ENCODE measurements at regions not wholly inside any gene's neighbourhood (a gene's known extent, or its start where the extent isn't known, plus 50 kb on each side); places are given as distances from the start of the nearest gene placed in this dataset.

DNA sequence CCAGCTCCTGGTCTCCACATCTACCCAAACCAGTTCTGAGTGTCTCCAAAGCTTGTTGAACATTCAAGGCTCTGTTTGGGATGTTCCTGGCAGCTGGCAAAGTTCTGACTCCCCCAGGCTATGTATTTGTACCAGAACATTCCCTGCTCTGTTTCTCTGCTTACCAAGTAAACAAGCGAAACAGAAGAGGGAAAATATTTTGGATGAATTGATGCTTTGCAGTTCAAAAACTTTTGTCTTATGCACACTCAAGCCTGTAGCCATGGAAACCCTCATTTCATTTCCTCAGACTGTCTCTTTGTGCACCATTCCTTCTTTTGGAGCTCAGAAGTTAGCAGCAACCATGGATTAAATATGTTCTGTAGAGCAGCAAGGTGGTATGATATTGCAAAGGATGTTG lies 145.8 kb downstream of the ACTL7B start:
- no peak for ATAC-seq
- Mint-ChIP-seq H3K27ac (no peak overlapping the region), H3K36me3 (ENCODE audit: low read depth) (no peaks in the 10 kb centered on the region), H3K27me3 (no peaks in the 10 kb centered on the region), H3K9me3 (peaks cover 4% of the 10 kb centered on the region), H3K4me1 (no peaks in the 10 kb centered on the region), H3K4me3 (no peak overlapping the region)
- no peak for DNase-seq

DNA sequence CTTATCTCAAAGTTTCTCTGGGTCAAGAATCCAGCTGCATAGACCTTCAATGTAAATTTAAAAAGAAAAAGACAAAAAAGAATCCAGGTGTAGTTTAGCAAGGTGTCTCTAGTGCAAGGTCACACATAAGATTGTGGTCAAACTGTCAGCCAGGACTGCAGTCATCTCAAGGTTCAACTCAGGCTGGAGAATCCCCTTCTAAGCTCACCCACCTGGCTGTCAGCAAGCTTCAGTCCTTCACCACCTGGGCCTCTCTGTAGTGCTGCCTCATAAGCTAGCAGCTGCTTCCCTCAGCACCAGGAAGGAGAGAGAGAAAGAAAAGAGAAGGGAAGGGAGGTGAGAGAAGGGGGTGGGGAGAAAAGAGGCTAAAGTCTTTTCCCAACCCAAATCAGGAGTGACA lies 146.7 kb downstream of the ACTL7B start:
- Mint-ChIP-seq H3K4me3 (no peak overlapping the region), H3K27ac (no peak overlapping the region), H3K4me1 (no peaks in the 10 kb centered on the region), H3K36me3 (ENCODE audit: low read depth) (no peaks in the 10 kb centered on the region), H3K27me3 (no peaks in the 10 kb centered on the region), H3K9me3 (peaks cover 4% of the 10 kb centered on the region)
- DNase-seq (no peak), ATAC-seq (no peak)

DNA sequence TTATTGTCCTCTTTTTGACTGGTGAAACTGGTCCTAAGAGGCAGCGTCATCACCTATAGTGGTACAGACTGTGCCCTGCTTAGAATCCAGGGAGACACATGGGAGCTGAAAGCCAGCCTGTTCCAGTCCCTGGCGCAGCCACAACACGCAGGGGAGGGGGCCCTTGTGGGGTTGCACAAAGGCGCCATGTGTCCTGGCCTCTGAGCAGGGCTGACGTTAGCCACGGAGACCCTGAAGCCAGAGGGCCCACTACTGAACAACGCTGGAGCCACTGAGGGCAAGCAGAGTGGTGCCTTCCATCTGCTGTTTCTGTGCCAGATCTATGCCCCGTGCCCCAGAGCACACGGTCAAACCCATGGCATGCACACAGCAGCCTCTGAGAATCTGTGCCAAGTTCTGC lies 147.3 kb downstream of the ACTL7B start:
- DNase-seq (no peak), ATAC-seq (no peak)
- H3K36me3 Mint-ChIP-seq (ENCODE audit: low read depth) = no peaks in the 10 kb centered on the region
- peaks cover 4% of the 10 kb centered on the region for H3K9me3 Mint-ChIP-seq
- no peaks in the 10 kb centered on the region for H3K4me1 Mint-ChIP-seq
- no peak overlapping the region for H3K4me3 Mint-ChIP-seq
- no peak overlapping the region for H3K27ac Mint-ChIP-seq
- H3K27me3 Mint-ChIP-seq = no peaks in the 10 kb centered on the region

DNA sequence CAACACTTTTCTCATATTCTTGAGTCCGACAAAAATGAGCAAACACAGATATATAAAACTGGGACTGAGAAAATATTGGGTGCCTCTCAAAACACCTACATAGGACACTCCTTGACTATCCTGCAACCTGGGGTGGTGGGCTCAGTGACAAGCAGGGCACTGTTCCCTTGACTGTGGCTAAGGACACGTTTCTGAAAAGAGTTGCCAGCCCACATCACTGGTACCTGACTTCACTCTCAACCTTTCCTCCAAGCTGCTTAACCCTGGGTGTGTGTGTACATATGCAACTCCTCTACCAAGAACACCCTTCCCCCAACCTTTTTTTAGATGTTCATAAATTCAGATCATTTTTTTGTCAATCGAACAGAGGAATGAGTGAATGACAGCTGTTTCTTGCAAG lies 148.7 kb downstream of the ACTL7B start:
- H3K4me1 Mint-ChIP-seq = no peaks in the 10 kb centered on the region
- ATAC-seq = no peak

DNA sequence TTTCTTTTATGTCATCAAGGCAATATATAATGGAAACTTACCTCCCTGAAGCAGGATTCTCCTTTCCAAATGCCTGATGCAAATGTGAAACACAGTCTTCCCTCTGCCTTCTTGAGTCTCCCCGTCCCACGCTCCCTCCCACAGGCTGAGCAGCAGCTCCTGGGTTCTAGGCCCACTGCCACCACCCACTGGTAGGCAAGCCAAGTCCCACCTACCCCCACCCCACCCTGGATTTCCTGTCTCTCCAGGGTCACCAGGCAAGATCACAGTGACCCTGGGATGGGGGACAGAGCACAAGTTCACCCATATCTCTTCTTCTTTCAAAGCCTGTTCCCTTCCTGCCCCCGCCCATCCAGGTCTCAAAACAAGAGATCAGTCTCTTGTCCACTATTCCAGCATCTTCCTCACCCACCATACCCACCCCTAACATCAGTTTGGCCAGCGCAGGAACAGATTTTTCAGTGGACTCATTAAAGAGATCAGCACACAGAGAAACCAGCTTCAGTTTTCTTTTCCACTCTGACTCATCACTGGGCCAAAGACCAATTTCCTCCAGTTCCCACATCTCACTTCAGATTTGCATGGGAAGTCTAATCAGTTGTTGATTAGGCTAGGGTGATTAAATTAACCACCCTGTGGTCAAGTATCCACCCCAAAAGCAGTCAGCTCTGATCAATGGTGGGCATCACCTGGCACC lies 151.5 kb downstream of the ACTL7B start:
- Mint-ChIP-seq H3K4me3 (no peak overlapping the region), H3K9me3 (no peaks in the 10 kb centered on the region), H3K27ac (no peak overlapping the region), H3K36me3 (ENCODE audit: low read depth) (no peaks in the 10 kb centered on the region), H3K4me1 (no peaks in the 10 kb centered on the region), H3K27me3 (no peaks in the 10 kb centered on the region)
- DNase-seq (no peak), ATAC-seq (no peak)

More for the DNA sequence above, 148.7 kb downstream of the ACTL7B start:
- H3K4me3 Mint-ChIP-seq = no peak overlapping the region
- H3K36me3 Mint-ChIP-seq (ENCODE audit: low read depth) = no peaks in the 10 kb centered on the region
- no peaks in the 10 kb centered on the region for H3K27me3 Mint-ChIP-seq
- no peaks in the 10 kb centered on the region for H3K9me3 Mint-ChIP-seq
- no peak for DNase-seq
- H3K27ac Mint-ChIP-seq = no peak overlapping the region

DNA sequence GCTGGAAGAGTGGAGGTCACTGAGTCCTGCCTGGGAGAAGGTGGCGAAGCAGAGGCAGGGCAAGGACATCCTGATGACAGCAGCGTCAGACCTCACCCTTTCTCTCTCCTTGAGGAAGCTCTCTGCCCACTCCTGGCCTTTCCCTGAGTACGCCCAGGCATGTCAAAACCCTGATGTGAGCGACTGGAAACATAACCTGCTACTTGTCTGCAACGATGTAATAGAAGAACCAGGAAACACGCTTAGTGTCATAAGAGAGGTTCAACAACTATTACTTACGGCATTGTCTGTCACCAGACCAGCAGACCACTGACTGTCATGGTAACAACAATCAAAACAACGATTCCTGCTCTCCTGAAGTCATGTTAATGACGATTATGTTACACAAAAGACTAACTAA lies 152.4 kb downstream of the ACTL7B start:
- no peak for ATAC-seq
- H3K36me3 Mint-ChIP-seq (ENCODE audit: low read depth) = no peaks in the 10 kb centered on the region
- no peaks in the 10 kb centered on the region for H3K4me1 Mint-ChIP-seq

DNA sequence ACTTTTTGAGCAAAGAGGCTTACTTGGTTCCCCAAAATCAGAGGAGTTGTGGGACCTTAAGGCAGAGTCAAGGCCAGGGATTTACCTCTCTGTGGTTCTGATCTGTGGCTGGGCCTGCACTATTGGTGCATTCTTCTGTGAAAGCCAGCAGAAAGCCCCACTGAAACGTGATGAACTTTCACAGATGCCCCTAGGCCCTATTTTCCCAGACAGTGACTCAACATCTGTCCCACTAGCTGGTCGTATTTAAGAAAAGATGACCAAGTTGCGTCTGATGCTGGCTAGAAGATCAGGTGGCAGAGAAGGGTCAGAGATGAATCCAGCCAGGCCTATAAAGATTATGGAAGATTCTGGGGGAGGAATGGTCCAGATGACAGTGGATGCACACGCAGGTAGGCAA lies 153.1 kb downstream of the ACTL7B start:
- Mint-ChIP-seq H3K4me1 (no peaks in the 10 kb centered on the region), H3K9me3 (no peaks in the 10 kb centered on the region), H3K36me3 (ENCODE audit: low read depth) (no peaks in the 10 kb centered on the region), H3K27me3 (no peaks in the 10 kb centered on the region), H3K4me3 (no peak overlapping the region), H3K27ac (no peak overlapping the region)
- DNase-seq = no peak
- ATAC-seq = no peak

More for the DNA sequence above, 152.4 kb downstream of the ACTL7B start:
- H3K4me3 Mint-ChIP-seq = no peak overlapping the region
- H3K9me3 Mint-ChIP-seq = no peaks in the 10 kb centered on the region
- no peak for DNase-seq
- no peak overlapping the region for H3K27ac Mint-ChIP-seq
- H3K27me3 Mint-ChIP-seq = no peaks in the 10 kb centered on the region

DNA sequence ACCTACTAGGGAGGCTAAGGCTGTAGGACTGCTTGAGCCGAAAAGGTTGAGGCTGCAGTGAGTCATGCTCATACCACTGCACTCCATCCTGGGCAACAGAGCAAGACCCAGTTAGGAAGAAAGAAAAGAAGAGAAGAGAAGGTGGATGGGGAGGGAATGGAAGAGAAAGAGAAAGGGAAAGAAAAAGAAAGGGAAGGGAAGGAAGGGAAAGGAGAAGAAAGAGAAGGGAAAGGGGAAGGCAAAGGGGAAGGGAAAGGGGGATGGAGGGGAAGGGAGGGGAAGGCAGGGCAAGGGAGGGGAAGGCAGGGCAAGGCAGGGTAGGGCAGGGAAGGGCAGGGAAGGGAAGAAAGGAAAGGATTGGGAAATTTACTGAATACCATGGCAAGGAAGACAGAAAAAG lies 157.0 kb downstream of the ACTL7B start:
- H3K9me3 Mint-ChIP-seq = peaks cover 9% of the 10 kb centered on the region
- H3K27me3 Mint-ChIP-seq = no peaks in the 10 kb centered on the region
- H3K27ac Mint-ChIP-seq = no peak overlapping the region
- no peaks in the 10 kb centered on the region for H3K36me3 Mint-ChIP-seq (ENCODE audit: low read depth)
- H3K4me1 Mint-ChIP-seq = no peaks in the 10 kb centered on the region
- H3K4me3 Mint-ChIP-seq = no peak overlapping the region
- no peak for ATAC-seq
- no peak for DNase-seq

DNA sequence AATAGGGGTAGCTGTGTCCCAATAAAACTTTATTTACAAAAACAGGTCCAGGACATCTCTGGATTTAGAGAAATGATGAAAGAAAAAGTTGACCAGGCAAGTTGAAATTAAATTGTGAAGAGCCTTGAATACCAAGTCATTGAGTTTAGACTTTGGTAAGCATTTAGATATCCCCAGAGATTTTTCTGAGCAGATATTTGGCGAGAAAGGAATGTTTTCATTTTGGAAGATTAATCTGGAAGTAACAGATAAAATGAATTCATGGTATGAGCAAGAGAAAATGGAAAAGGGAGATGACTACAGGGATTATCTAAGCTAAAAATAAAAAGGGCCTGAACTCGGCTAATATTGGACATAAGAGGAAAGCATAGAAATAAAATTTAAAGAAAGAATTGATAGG lies 157.6 kb downstream of the ACTL7B start:
- Mint-ChIP-seq H3K36me3 (ENCODE audit: low read depth) (no peaks in the 10 kb centered on the region), H3K9me3 (peaks cover 9% of the 10 kb centered on the region)

DNA sequence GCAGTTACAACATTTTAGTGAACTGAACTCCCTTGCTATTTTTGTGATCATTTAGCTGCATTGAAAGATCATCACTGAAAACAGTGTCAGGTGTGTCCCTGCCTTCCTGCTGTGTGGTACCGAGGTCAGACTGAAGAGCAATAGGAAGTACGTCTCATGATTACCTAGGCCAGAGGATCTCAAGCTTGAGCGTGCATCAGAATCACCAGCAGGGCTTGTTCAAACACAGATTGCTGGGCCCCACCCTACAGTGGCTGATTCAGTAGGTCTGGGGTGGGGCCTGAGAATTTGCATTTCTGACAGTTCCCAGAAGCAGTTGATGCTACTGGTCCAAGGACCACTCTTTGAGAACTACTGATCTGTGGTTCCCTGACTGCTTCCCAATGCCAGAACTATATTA lies 159.6 kb downstream of the ACTL7B start:
- no peak overlapping the region for H3K4me3 Mint-ChIP-seq
- ATAC-seq (no peak), DNase-seq (no peak)
- H3K27me3 Mint-ChIP-seq = no peaks in the 10 kb centered on the region
- H3K27ac Mint-ChIP-seq = no peak overlapping the region
- H3K36me3 Mint-ChIP-seq (ENCODE audit: low read depth) = no peaks in the 10 kb centered on the region
- no peaks in the 10 kb centered on the region for H3K4me1 Mint-ChIP-seq
- peaks cover 14% of the 10 kb centered on the region for H3K9me3 Mint-ChIP-seq

More for the DNA sequence above, 157.6 kb downstream of the ACTL7B start:
- no peak for DNase-seq
- no peak for ATAC-seq
- Mint-ChIP-seq H3K4me3 (no peak overlapping the region), H3K27ac (no peak overlapping the region), H3K27me3 (no peaks in the 10 kb centered on the region), H3K4me1 (no peaks in the 10 kb centered on the region)

DNA sequence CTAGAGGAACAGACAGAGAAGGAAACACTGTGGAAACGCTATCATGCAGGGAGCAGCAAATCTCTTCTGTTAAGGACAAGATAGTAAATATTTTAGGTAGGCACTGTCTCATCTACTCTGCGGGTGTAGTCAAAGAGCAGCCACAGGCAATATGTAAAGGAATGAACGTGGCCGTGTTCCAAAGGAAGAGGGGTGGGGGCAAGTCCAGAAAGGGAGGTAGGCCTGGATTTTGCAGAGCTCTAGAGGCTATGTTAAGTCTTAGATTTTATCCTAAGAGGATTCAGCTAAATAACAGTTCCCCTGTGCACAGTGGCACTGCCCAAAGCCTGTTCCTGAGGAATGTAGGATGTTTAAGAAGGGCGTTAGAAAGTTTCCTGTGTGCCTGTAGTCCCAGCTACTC lies 161.6 kb downstream of the ACTL7B start:
- H3K36me3 Mint-ChIP-seq (ENCODE audit: low read depth) = no peaks in the 10 kb centered on the region
- H3K4me3 Mint-ChIP-seq = no peak overlapping the region
- H3K4me1 Mint-ChIP-seq = no peaks in the 10 kb centered on the region
- no peaks in the 10 kb centered on the region for H3K27me3 Mint-ChIP-seq
- no peak for ATAC-seq
- no peak for DNase-seq
- H3K27ac Mint-ChIP-seq = no peak overlapping the region
- H3K9me3 Mint-ChIP-seq = peaks cover 14% of the 10 kb centered on the region

DNA sequence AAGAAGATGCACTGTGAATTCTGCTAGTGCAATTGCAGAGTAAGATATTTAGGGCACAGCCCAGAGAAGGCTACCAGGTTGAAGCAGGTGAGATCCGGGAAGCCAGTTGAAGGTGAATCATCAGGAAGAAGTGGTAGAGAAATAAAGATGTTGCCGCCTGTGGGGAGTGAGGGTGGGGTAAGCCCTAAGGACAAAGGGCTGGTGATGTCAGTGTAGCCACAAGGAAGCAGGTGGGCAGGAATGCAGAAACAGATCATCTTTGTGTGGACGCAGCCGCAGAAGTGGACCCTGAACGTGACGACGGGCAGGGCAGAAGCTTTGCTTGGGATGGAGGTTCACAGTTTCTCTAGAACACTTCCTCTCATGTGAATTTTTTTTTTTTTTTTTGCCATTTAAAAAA lies 164.2 kb downstream of the ACTL7B start:
- no peaks in the 10 kb centered on the region for H3K27me3 Mint-ChIP-seq
- no peak overlapping the region for H3K27ac Mint-ChIP-seq
- no peaks in the 10 kb centered on the region for H3K36me3 Mint-ChIP-seq (ENCODE audit: low read depth)
- H3K9me3 Mint-ChIP-seq = peaks cover 33% of the 10 kb centered on the region
- DNase-seq = no peak
- no peak overlapping the region for H3K4me3 Mint-ChIP-seq
- no peak for ATAC-seq
- H3K4me1 Mint-ChIP-seq = no peaks in the 10 kb centered on the region

DNA sequence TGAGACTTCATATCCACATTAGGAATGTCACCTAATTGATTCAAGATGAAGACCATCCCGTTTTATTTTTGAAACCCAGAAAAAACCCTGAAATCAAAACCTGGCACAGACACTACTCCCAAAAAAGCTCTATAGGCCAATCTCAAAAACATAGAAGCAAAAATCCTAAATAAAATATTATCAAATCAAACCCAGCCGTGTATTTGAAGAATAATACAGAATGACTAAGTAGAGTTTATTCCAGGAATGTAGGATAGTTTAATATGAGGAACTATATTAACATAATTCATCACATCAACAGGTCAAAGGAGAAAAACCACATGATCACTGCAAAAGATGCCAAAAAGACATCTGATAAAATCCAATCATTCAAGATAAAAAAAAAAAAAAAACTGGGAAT lies 167.1 kb downstream of the ACTL7B start:
- DNase-seq = no peak
- no peak for ATAC-seq
- H3K27ac Mint-ChIP-seq = no peak overlapping the region
- H3K36me3 Mint-ChIP-seq (ENCODE audit: low read depth) = no peaks in the 10 kb centered on the region
- H3K4me3 Mint-ChIP-seq = no peak overlapping the region
- peaks cover 31% of the 10 kb centered on the region for H3K9me3 Mint-ChIP-seq
- no peaks in the 10 kb centered on the region for H3K4me1 Mint-ChIP-seq
- H3K27me3 Mint-ChIP-seq = no peaks in the 10 kb centered on the region

DNA sequence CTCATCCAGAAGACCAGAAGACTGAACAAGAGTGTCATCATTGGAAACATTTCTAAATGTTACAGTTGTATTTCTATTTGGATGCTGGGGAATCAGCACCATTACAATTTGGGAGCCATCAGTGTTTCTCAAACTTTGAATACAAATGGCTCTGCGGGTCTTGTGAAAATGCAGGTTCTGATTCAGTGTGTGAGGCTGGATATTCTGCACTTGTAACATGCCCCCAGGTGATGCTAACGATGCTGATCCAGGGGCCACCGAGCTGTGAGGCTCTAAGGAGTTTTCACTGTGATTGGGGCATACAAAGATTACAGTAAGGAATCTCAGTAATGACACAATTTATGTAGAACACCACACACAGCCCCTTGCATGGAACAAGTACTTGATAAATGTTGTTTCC lies 167.7 kb downstream of the ACTL7B start:
- ATAC-seq (no peak), DNase-seq (no peak)
- H3K4me1 Mint-ChIP-seq = no peaks in the 10 kb centered on the region
- no peaks in the 10 kb centered on the region for H3K27me3 Mint-ChIP-seq
- no peaks in the 10 kb centered on the region for H3K36me3 Mint-ChIP-seq (ENCODE audit: low read depth)
- no peak overlapping the region for H3K4me3 Mint-ChIP-seq
- H3K27ac Mint-ChIP-seq = no peak overlapping the region
- H3K9me3 Mint-ChIP-seq = peaks cover 31% of the 10 kb centered on the region

DNA sequence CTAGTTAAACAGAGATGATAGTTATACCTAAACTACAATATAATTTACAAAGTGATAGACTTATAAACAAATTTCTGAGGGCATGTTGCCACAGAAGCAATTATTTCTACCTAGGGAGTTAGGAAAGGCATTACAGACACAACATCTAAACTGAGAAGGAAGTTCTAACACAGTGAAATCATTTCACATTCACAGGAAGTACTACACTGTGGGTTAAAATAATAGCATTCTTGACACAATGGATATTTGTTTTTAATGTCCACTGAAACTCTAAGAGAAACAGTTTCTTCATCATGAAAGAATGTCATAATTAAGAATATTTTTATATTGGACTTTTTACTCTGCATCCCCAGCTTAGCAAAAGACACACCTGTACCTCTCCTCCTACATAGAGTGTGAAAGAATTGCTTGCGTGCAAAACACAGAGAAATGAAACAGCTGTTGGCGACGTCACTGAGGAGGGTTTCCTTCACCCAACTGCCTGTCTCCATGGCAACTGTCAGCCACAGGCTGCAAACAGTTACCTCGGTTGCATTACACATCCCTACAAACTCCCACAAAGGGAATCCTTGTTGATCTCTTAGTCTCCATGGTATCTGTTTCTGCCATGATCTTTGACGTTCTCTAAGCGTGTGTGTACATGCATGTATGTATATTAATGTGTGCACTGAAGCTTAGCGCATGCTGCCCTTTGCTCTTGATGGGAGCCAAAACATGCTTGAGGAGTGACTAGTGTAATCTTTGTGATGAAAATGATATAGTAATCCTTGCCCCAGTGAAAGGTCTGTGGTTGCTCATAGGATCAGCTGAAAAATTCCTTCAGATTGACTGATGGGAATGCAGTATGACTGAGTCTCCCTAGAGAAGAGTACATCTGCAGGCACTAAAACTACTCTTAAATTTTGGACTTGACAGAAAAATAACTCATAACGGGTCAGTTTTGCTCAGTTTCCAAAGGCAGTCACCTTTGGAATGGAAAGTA lies 168.5 kb downstream of the ACTL7B start:
- DNase-seq (no peak), ATAC-seq (no peak)
- H3K4me3 Mint-ChIP-seq = no peak overlapping the region
- H3K27ac Mint-ChIP-seq = no peak overlapping the region
- no peaks in the 10 kb centered on the region for H3K36me3 Mint-ChIP-seq (ENCODE audit: low read depth)
- H3K4me1 Mint-ChIP-seq = no peaks in the 10 kb centered on the region
- H3K9me3 Mint-ChIP-seq = peaks cover 31% of the 10 kb centered on the region
- H3K27me3 Mint-ChIP-seq = no peaks in the 10 kb centered on the region
